ENCODE measurements at regions not wholly inside any gene's neighbourhood (a gene's known extent, or its start where the extent isn't known, plus 50 kb on each side); places are given as distances from the start of the nearest gene placed in this dataset.
"Not testable (repeated sequence)": the region's sequence is repeated elsewhere in the genome, so short reads cannot be mapped to it uniquely, and the experiment has no call there.

GRCh38 chr3:21216598-21216997 lies 534.4 kb downstream of the ZNF385D start:
- WGBS, 2 donors: 56 to 84% methylated on average over 1 of the region's 1 CpG
- intact Hi-C loops (cut with DNase I; ENCODE audit: low total_unique reads): no loop called here

GRCh38 chr3:21204122-21204521 lies 546.9 kb downstream of the ZNF385D start:
- 68 to 82% methylated on average over 3 of the region's 3 CpGs for WGBS, 2 donors
- DNase-seq (ENCODE audit: low spot score in 2 of 2); H3K4me3 ChIP-seq (ENCODE audit: low read depth, poor library complexity, severe bottlenecking); intact Hi-C loops (cut with DNase I; ENCODE audit: low total_unique reads): not testable (repeated sequence)

More at GRCh38 chr3:21216598-21216997, 534.4 kb downstream of the ZNF385D start:
- no peak for TF ChIP-seq POLR2A (IDR thresholded peaks at IDR 0.05)
- TF ChIP-seq, protein P1, sequence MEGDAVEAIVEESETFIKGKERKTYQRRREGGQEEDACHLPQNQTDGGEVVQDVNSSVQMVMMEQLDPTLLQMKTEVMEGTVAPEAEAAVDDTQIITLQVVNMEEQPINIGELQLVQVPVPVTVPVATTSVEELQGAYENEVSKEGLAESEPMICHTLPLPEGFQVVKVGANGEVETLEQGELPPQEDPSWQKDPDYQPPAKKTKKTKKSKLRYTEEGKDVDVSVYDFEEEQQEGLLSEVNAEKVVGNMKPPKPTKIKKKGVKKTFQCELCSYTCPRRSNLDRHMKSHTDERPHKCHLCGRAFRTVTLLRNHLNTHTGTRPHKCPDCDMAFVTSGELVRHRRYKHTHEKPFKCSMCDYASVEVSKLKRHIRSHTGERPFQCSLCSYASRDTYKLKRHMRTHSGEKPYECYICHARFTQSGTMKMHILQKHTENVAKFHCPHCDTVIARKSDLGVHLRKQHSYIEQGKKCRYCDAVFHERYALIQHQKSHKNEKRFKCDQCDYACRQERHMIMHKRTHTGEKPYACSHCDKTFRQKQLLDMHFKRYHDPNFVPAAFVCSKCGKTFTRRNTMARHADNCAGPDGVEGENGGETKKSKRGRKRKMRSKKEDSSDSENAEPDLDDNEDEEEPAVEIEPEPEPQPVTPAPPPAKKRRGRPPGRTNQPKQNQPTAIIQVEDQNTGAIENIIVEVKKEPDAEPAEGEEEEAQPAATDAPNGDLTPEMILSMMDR (IDR thresholded peaks at IDR 0.05): no peak
- no peak for DNase-seq (ENCODE audit: low spot score in 2 of 2)
- no peak overlapping the region for H3K4me3 ChIP-seq (ENCODE audit: low read depth, poor library complexity, severe bottlenecking)

GRCh38 chr3:21195203-21195602 lies 555.8 kb downstream of the ZNF385D start:
- TF ChIP-seq POLR2A (IDR thresholded peaks at IDR 0.05): no peak
- TF ChIP-seq, protein P1 (IDR thresholded peaks at IDR 0.05): no peak
- intact Hi-C loops (cut with DNase I; ENCODE audit: low total_unique reads): no loop called here
- H3K4me3 ChIP-seq (ENCODE audit: low read depth, poor library complexity, severe bottlenecking): no peak overlapping the region
- DNase-seq (ENCODE audit: low spot score in 2 of 2): no peak
- WGBS, 2 donors: 94 to 95% methylated on average over 2 of the region's 2 CpGs

- WGBS, 2 donors: 83 to 85% methylated on average over 2 of the region's 2 CpGs
- intact Hi-C loops (cut with DNase I; ENCODE audit: low total_unique reads); DNase-seq (ENCODE audit: low spot score in 2 of 2); H3K4me3 ChIP-seq (ENCODE audit: low read depth, poor library complexity, severe bottlenecking): not testable (repeated sequence)
Observed at GRCh38 chr3:21194036-21194435, 557.0 kb downstream of the ZNF385D start.

DNA sequence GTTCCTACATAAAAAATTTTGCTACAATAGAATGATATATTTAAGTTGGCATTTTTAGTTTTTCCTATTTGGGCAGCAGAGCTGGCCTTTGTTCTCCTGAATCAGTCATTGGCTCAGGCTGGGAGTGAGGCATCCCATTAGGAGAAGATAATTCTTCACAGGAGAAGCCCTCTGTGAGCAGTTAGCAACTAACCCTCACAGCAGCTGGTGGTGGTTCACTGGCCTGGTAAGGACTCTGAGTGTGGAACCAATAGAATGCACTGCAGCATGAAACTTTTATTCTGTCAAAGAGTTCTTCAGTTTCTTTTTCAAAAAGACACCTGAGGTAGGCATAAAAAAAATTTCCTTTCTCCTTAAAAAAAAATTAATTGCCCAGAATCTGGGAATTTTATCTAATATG lies 562.6 kb downstream of the ZNF385D start:
- no peak for TF ChIP-seq POLR2A (IDR thresholded peaks at IDR 0.05)
- TF ChIP-seq, protein P1 (IDR thresholded peaks at IDR 0.05): no peak
- DNase-seq (ENCODE audit: low spot score in 2 of 2): no peak
- no peak overlapping the region for H3K4me3 ChIP-seq (ENCODE audit: low read depth, poor library complexity, severe bottlenecking)
- intact Hi-C loops (cut with DNase I; ENCODE audit: low total_unique reads): no loop called here

DNA sequence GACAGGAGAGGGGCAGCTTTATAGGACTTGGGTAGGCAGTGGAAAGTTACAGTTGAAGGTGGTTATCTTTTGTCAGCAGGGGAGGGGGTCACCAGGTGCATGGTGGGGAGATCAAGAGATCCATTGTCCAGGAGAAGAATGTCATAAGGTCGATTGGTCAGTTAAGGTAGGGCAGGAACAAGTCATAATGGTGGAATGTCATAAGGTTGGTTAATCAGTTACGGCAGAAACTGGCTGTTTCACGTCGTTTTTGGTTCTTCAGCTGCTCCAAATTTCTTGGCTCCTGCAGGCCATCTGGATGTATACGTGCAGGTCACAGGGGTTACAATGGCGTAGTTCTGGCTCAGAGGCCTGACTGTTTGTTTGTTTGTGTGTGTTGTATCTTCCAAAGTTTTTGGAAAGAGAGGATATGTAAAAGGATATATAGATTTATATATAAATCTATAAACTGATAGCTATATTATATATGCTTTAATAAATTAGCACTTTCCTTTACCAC lies 565.1 kb downstream of the ZNF385D start:
- intact Hi-C loops (cut with DNase I; ENCODE audit: low total_unique reads): no loop called here

GRCh38 chr3:21174461-21174860 lies 576.5 kb downstream of the ZNF385D start:
- TF ChIP-seq POLR2A (IDR thresholded peaks at IDR 0.05): no peak
- TF ChIP-seq, protein P1 (IDR thresholded peaks at IDR 0.05): no peak
- intact Hi-C loops (cut with DNase I; ENCODE audit: low total_unique reads): no loop called here
- H3K4me3 ChIP-seq (ENCODE audit: low read depth, poor library complexity, severe bottlenecking): no peak overlapping the region
- 58 to 60% methylated on average over 3 of the region's 3 CpGs for WGBS, 2 donors
- no peak for DNase-seq (ENCODE audit: low spot score in 2 of 2)

More for the DNA sequence above, 565.1 kb downstream of the ZNF385D start:
- DNase-seq (ENCODE audit: low spot score in 2 of 2): no peak
- TF ChIP-seq POLR2A (IDR thresholded peaks at IDR 0.05): no peak
- TF ChIP-seq, protein P1 (IDR thresholded peaks at IDR 0.05): no peak
- H3K4me3 ChIP-seq (ENCODE audit: low read depth, poor library complexity, severe bottlenecking): no peak overlapping the region
- WGBS, 2 donors: 68 to 72% methylated on average over 6 of the region's 6 CpGs
